Natural killer cell (primary cell): ENCODE measurements at regions not wholly inside any gene's neighbourhood (a gene's known extent, or its start where the extent isn't known, plus 50 kb on each side); places are given as distances from the start of the nearest gene placed in this dataset.

ENCODE experiments used
- ATAC-seq, 3 donors: fragments of 150-1000 bp in 2 of 3; fragments of 200-7000 bp in 1 of 3; cut with Tn5 transposase; 1 replicate in 1 of 3; 2 replicates in 2 of 3; pipeline ENCODE4 v1.10.0; 2021; ENCODE audit warnings: mild to moderate bottlenecking in 2 of 3, moderate library complexity in 2 of 3
- DNase-seq, 2 donors: peaks; one replicate each; pipeline versions ENCODE4 v3.0.0 to v3.0.0-alpha.2; 2013 to 2021; ENCODE audit warnings: mixed read lengths in 1 of 2
- H3K27ac ChIP-seq: one replicate; pipeline ENCODE4 v1.5.1; 2013; ENCODE audit warnings: mild to moderate bottlenecking, low read length
- H3K27me3 ChIP-seq: one replicate; pipeline ENCODE4 v1.6.1; 2013; ENCODE audit warnings: low read length; ENCODE audit not compliant: control insufficient read depth, insufficient read depth
- H3K36me3 ChIP-seq: one replicate; pipeline ENCODE4 v1.6.1; 2013; ENCODE audit warnings: low read length; ENCODE audit not compliant: control insufficient read depth, insufficient read depth
- H3K4me1 ChIP-seq: one replicate; pipeline ENCODE4 v1.6.1; 2013; ENCODE audit warnings: low read length; ENCODE audit not compliant: control insufficient read depth, insufficient read depth
- H3K4me3 ChIP-seq: one replicate; pipeline ENCODE4 v1.5.1; 2013; ENCODE audit warnings: low read length
- H3K9me3 ChIP-seq: one replicate; pipeline ENCODE4 v1.6.1; 2013; ENCODE audit warnings: low read length; ENCODE audit not compliant: control insufficient read depth, insufficient read depth
- H3K27ac Mint-ChIP-seq, 2 donors: one replicate each; pipeline ENCODE4 v1.8.0; 2022; ENCODE audit warnings: mild to moderate bottlenecking in 2 of 2, mixed read lengths in 2 of 2, moderate library complexity in 1 of 2
- H3K27me3 Mint-ChIP-seq, 2 donors: one replicate each; pipeline ENCODE4 v1.8.0; 2022; ENCODE audit warnings: low read depth in 2 of 2, mixed read lengths in 2 of 2
- H3K36me3 Mint-ChIP-seq: one replicate; pipeline ENCODE4 v1.8.0; 2022; ENCODE audit warnings: mixed read lengths
- H3K4me1 Mint-ChIP-seq, 2 donors: one replicate each; pipeline ENCODE4 v1.8.0; 2022; ENCODE audit warnings: mixed read lengths in 2 of 2
- H3K4me3 Mint-ChIP-seq: one replicate; pipeline ENCODE4 v1.8.0; 2022; ENCODE audit warnings: mild to moderate bottlenecking, moderate library complexity, mixed read lengths
- H3K9me3 Mint-ChIP-seq, 2 donors: one replicate each; pipeline ENCODE4 v1.8.0; 2022; ENCODE audit warnings: mixed read lengths in 2 of 2
- CTCF ChIP-seq: fragments of 200-600 bp; IDR thresholded peaks from one replicate; pipeline ENCODE4 v1.8.0; 2022; ENCODE audit warnings: antibody characterized with exemption
- WGBS: methylation state at CpG from one replicate; pipeline ENCODE4 v1.1.7; 2013; ENCODE audit warnings: missing lambda C conversion rate; ENCODE audit not compliant: insufficient coverage; 5-methylcytosine and 5-hydroxymethylcytosine counted together
- intact Hi-C: fragments of 100-400 bp; cut with micrococcal nuclease; formaldehyde crosslinking; loops from one replicate; pipeline ENCODE4 v1.14.2; 2022

- DNase-seq (no peak), ATAC-seq (no peak)
- Mint-ChIP-seq H3K4me3 (no peak overlapping the region), H3K4me1 (no peaks in the 10 kb centered on the region), H3K9me3 (peaks cover 12 to 27% of the 10 kb centered on the region in 2 donors), H3K27me3 (no peaks in the 10 kb centered on the region), H3K36me3 (no peaks in the 10 kb centered on the region), H3K27ac (no peak overlapping the region)
- H3K36me3 ChIP-seq = no peaks in the 10 kb centered on the region
- no peaks in the 10 kb centered on the region for H3K27me3 ChIP-seq
- H3K4me1 ChIP-seq = no peaks in the 10 kb centered on the region
- intact Hi-C loops = no loop called here
- H3K27ac ChIP-seq = no peak overlapping the region
- H3K4me3 ChIP-seq = no peak overlapping the region
- WGBS = 38% methylated on average over 3 of the region's 3 CpGs
- no peak for TF ChIP-seq CTCF
- no peaks in the 10 kb centered on the region for H3K9me3 ChIP-seq
Observed at GRCh38 chr2:184357033-184357432, 241.3 kb upstream of the ZNF804A start.

- Histone ChIP-seq H3K27me3 (no peaks in the 10 kb centered on the region), H3K4me3 (no peak overlapping the region), H3K9me3 (no peaks in the 10 kb centered on the region), H3K27ac (no peak overlapping the region), H3K4me1 (no peaks in the 10 kb centered on the region), H3K36me3 (no peaks in the 10 kb centered on the region)
- intact Hi-C loops = no loop called here
- TF ChIP-seq CTCF = no peak
- Mint-ChIP-seq H3K9me3 (peaks cover 12 to 21% of the 10 kb centered on the region in 2 donors), H3K4me1 (no peaks in the 10 kb centered on the region), H3K27ac (no peak overlapping the region), H3K36me3 (no peaks in the 10 kb centered on the region), H3K4me3 (no peak overlapping the region), H3K27me3 (no peaks in the 10 kb centered on the region)
- no peak for ATAC-seq
- DNase-seq = no peak
- WGBS = 67% methylated on average over 1 of the region's 2 CpGs
Observed at GRCh38 chr2:184359379-184359778, 238.9 kb upstream of the ZNF804A start.

GRCh38 chr2:184363213-184363612 is 235.1 kb upstream of the ZNF804A start:
- intact Hi-C loops = no loop called here
- Mint-ChIP-seq H3K36me3 (no peaks in the 10 kb centered on the region), H3K4me3 (no peak overlapping the region), H3K27me3 (no peaks in the 10 kb centered on the region), H3K4me1 (no peaks in the 10 kb centered on the region), H3K27ac (no peak overlapping the region), H3K9me3 (peaks cover 5 to 17% of the 10 kb centered on the region in 2 donors)
- Histone ChIP-seq H3K27me3 (no peaks in the 10 kb centered on the region), H3K27ac (no peak overlapping the region), H3K4me3 (no peak overlapping the region), H3K9me3 (peaks cover 3% of the 10 kb centered on the region), H3K4me1 (no peaks in the 10 kb centered on the region), H3K36me3 (no peaks in the 10 kb centered on the region)
- TF ChIP-seq CTCF = no peak
- 79% methylated on average over 4 of the region's 5 CpGs for WGBS
- ATAC-seq (no peak), DNase-seq (no peak)

- no peak for ATAC-seq
- Histone ChIP-seq H3K27ac (no peak overlapping the region), H3K36me3 (no peaks in the 10 kb centered on the region), H3K4me3 (no peak overlapping the region), H3K27me3 (no peaks in the 10 kb centered on the region), H3K4me1 (no peaks in the 10 kb centered on the region), H3K9me3 (peaks cover 3% of the 10 kb centered on the region)
- intact Hi-C loops = no loop called here
- Mint-ChIP-seq H3K9me3 (peaks cover 10 to 15% of the 10 kb centered on the region in 2 donors), H3K27me3 (no peaks in the 10 kb centered on the region), H3K36me3 (no peaks in the 10 kb centered on the region), H3K4me1 (no peaks in the 10 kb centered on the region), H3K4me3 (no peak overlapping the region), H3K27ac (no peak overlapping the region)
- TF ChIP-seq CTCF = no peak
- no peak for DNase-seq
- WGBS = no CpG with 5 or more reads among the region's 4 CpGs
Observed at GRCh38 chr2:184367211-184367610, 231.1 kb upstream of the ZNF804A start.
